CD4-positive, alpha-beta T cell (primary cell): ENCODE measurements at regions not wholly inside any gene's neighbourhood (a gene's known extent, or its start where the extent isn't known, plus 50 kb on each side); places are given as distances from the start of the nearest gene placed in this dataset.

Experiments used
- ATAC-seq: fragments of 200-7000 bp; cut with Tn5 transposase; one replicate; pipeline ENCODE4 v1.10.0; 2022; ENCODE audit warnings: mild to moderate bottlenecking; ENCODE audit not compliant: poor library complexity
- CTCF ChIA-PET: fragments of 350-600 bp; sonication (Branson Sonifier 250); formaldehyde crosslinking; loops from one replicate; lab custom pipeline; 2021; ENCODE audit warnings: antibody characterized with exemption, inconsistent platforms; lab: Charles Lee
- POLR2A ChIA-PET: fragments of 350-600 bp; sonication (Branson Sonifier 250); formaldehyde crosslinking; loops from one replicate; lab custom pipeline; 2021; ENCODE audit warnings: antibody characterized with exemption, inconsistent platforms; lab: Charles Lee
- DNase-seq, 14 experiments: peaks; one replicate each; pipeline ENCODE4 v3.0.0-alpha.2; 2013 to 2020; ENCODE audit warnings: mixed read lengths in 2 of 14
- H3K27ac ChIP-seq, 2 donors: one replicate each; pipeline versions ENCODE4 v1.5.1 to v1.7.0; 2013; ENCODE audit warnings: low read length in 2 of 2, low read depth in 1 of 2, mild to moderate bottlenecking in 1 of 2
- H3K27me3 ChIP-seq, 2 experiments: 1 replicate in 1 of 2; 2 replicates in 1 of 2; pipeline versions ENCODE4 v1.6.1 to v1.7.0; 2013; ENCODE audit warnings: low read length in 2 of 2, control low read depth in 1 of 2, mild to moderate bottlenecking in 1 of 2, moderate library complexity in 1 of 2; ENCODE audit not compliant: insufficient read depth in 2 of 2, control insufficient read depth in 1 of 2
- H3K36me3 ChIP-seq: one replicate; pipeline ENCODE4 v1.6.1; 2013; ENCODE audit warnings: low read length, control low read depth; ENCODE audit not compliant: insufficient read depth
- H3K4me1 ChIP-seq: one replicate; pipeline ENCODE4 v1.6.1; 2013; ENCODE audit warnings: low read length, control low read depth; ENCODE audit not compliant: insufficient read depth
- H3K4me3 ChIP-seq: one replicate; pipeline ENCODE4 v1.5.1; 2013; ENCODE audit warnings: mild to moderate bottlenecking, low read length, moderate library complexity
- H3K9me3 ChIP-seq, 2 experiments: 1 replicate in 1 of 2; 2 replicates in 1 of 2; pipeline versions ENCODE4 v1.6.1 to v1.7.0; 2013; ENCODE audit warnings: low read length in 2 of 2, mild to moderate bottlenecking in 2 of 2, control low read depth in 1 of 2, moderate library complexity in 1 of 2; ENCODE audit not compliant: control insufficient read depth in 1 of 2, insufficient read depth in 1 of 2
- H3K27ac Mint-ChIP-seq: one replicate; pipeline ENCODE4 v1.8.0; 2020; ENCODE audit warnings: mixed read lengths
- H3K27me3 Mint-ChIP-seq: one replicate; pipeline ENCODE4 v1.8.0; 2021; ENCODE audit warnings: mixed read lengths
- H3K36me3 Mint-ChIP-seq: one replicate; pipeline ENCODE4 v1.8.0; 2021; ENCODE audit warnings: low read depth, mixed read lengths
- H3K4me1 Mint-ChIP-seq: one replicate; pipeline ENCODE4 v1.8.0; 2021; ENCODE audit warnings: low read depth, mixed read lengths
- H3K4me3 Mint-ChIP-seq: one replicate; pipeline ENCODE4 v1.8.0; 2020; ENCODE audit warnings: mild to moderate bottlenecking, mixed read lengths
- H3K9me3 Mint-ChIP-seq: one replicate; pipeline ENCODE4 v1.8.0; 2020; ENCODE audit warnings: mixed read lengths
- CTCF ChIP-seq: fragments of 200-600 bp; IDR thresholded peaks from one replicate; pipeline ENCODE4 v1.8.0; 2022; ENCODE audit warnings: antibody characterized with exemption, mild to moderate bottlenecking
- intact Hi-C, 2 experiments: fragments of 100-400 bp; cut with DNase I in 1 of 2; cut with micrococcal nuclease in 1 of 2; formaldehyde crosslinking; loops; one replicate each; pipeline versions ENCODE4 v1.15.1 to v1.9.0; 2023 to 2025; cut with DNase I, micrococcal nuclease

- H3K27me3 Mint-ChIP-seq, result no peaks in the 10 kb centered on the region
Measured at GRCh38 chr4:181234951-181235680, 1008.1 kb upstream of the TENM3 start.

GRCh38 chr4:181245326-181245725, 997.9 kb upstream of the TENM3 start:
- Histone ChIP-seq H3K4me3 (no peak overlapping the region), H3K4me1 (no peaks in the 10 kb centered on the region), H3K9me3 (peaks cover 0 to 5% of the 10 kb centered on the region in 2 experiments), H3K36me3 (no peaks in the 10 kb centered on the region), H3K27ac (no peak overlapping the region), H3K27me3 (no peaks in the 10 kb centered on the region)
- Mint-ChIP-seq H3K27me3 (no peaks in the 10 kb centered on the region), H3K9me3 (peaks cover 10% of the 10 kb centered on the region), H3K4me3 (no peak overlapping the region), H3K27ac (no peak overlapping the region), H3K36me3 (no peaks in the 10 kb centered on the region), H3K4me1 (no peaks in the 10 kb centered on the region)
- ATAC-seq, result no peak
- ChIA-PET CTCF (no interaction called here), POLR2A (no interaction called here)
- TF ChIP-seq CTCF, result no peak
- intact Hi-C loops, result no loop called here
- DNase-seq, result no peak

More at GRCh38 chr4:181234951-181235680, 1008.1 kb upstream of the TENM3 start:
- CTCF ChIA-PET, result no interaction called here
- DNase-seq, result no peak
- Histone ChIP-seq H3K4me3 (no peak overlapping the region), H3K27ac (no peak overlapping the region), H3K36me3 (no peaks in the 10 kb centered on the region), H3K4me1 (no peaks in the 10 kb centered on the region), H3K9me3 (no peaks in the 10 kb centered on the region), H3K27me3 (no peaks in the 10 kb centered on the region)
- no peak overlapping the region for H3K4me3 Mint-ChIP-seq
- H3K9me3 Mint-ChIP-seq, result no peaks in the 10 kb centered on the region
- TF ChIP-seq CTCF, result no peak
- no peak for ATAC-seq
- H3K36me3 Mint-ChIP-seq, result no peaks in the 10 kb centered on the region
- POLR2A ChIA-PET, result no interaction called here
- intact Hi-C loops, result no loop called here
- no peak overlapping the region for H3K27ac Mint-ChIP-seq
- no peaks in the 10 kb centered on the region for H3K4me1 Mint-ChIP-seq

GRCh38 chr4:181249031-181249430, 994.2 kb upstream of the TENM3 start:
- no peak for DNase-seq
- no peak for TF ChIP-seq CTCF
- no peak overlapping the region for H3K27ac ChIP-seq
- no peak for ATAC-seq
- Mint-ChIP-seq H3K4me1 (no peaks in the 10 kb centered on the region), H3K27ac (no peak overlapping the region), H3K4me3 (no peak overlapping the region), H3K27me3 (no peaks in the 10 kb centered on the region), H3K9me3 (peaks cover 16% of the 10 kb centered on the region), H3K36me3 (no peaks in the 10 kb centered on the region)
- no peaks in the 10 kb centered on the region for H3K36me3 ChIP-seq
- ChIA-PET CTCF (no interaction called here), POLR2A (no interaction called here)
- no peak overlapping the region for H3K4me3 ChIP-seq
- H3K27me3 ChIP-seq, result no peaks in the 10 kb centered on the region
- H3K4me1 ChIP-seq, result no peaks in the 10 kb centered on the region
- H3K9me3 ChIP-seq, result no peaks in the 10 kb centered on the region
- intact Hi-C loops, result no loop called here
